Kidney tubule cell (primary cell): ENCODE measurements at regions not wholly inside any gene's neighbourhood (a gene's known extent, or its start where the extent isn't known, plus 50 kb on each side); places are given as distances from the start of the nearest gene placed in this dataset.
A peak's percentile ranks its signal among the peaks of the same experiment; 100 is the strongest.
"Not testable (repeated sequence)": the region's sequence is repeated elsewhere in the genome, so short reads cannot be mapped to it uniquely, and the experiment has no call there.

Experiments
- DNase-seq: peaks from one replicate; pipeline ENCODE4 v3.0.0-alpha.2; 2018; ENCODE audit warnings: low spot score

GRCh38 chr2:106009096-106009495 is 185.0 kb downstream of the UXS1 start:
- no peak for DNase-seq

- no peak for DNase-seq
Measured at GRCh38 chr2:106004851-106005250, 189.2 kb downstream of the UXS1 start.

- no peak for DNase-seq
Measured at GRCh38 chr2:105999211-105999989, 194.7 kb downstream of the UXS1 start.

- no peak for DNase-seq
Measured at GRCh38 chr2:105997711-105998110, 196.4 kb downstream of the UXS1 start.

GRCh38 chr2:105990624-105991023 is 203.5 kb downstream of the UXS1 start:
- DNase-seq = no peak

GRCh38 chr2:105989803-105990202 is 204.3 kb downstream of the UXS1 start:
- DNase-seq = not testable (repeated sequence)

- DNase-seq = no peak
Measured at GRCh38 chr2:105989070-105989469, 205.0 kb downstream of the UXS1 start.

GRCh38 chr2:105977807-105978206 is 216.3 kb downstream of the UXS1 start:
- no peak for DNase-seq

- peak; percentile 89 for DNase-seq
Measured at GRCh38 chr2:105977212-105977611, 216.9 kb downstream of the UXS1 start.

GRCh38 chr2:105974812-105975211 is 219.3 kb downstream of the UXS1 start:
- no peak for DNase-seq

- DNase-seq = no peak
Measured at GRCh38 chr2:105972927-105973326, 221.2 kb downstream of the UXS1 start.

- DNase-seq = no peak
Measured at GRCh38 chr2:105972246-105972645, 221.9 kb downstream of the UXS1 start.

- no peak for DNase-seq
Measured at GRCh38 chr2:105969552-105969951, 224.5 kb downstream of the UXS1 start.

- DNase-seq = no peak
Measured at GRCh38 chr2:105962221-105962620, 217.5 kb downstream of the NCK2 start.

- DNase-seq = no peak
Measured at GRCh38 chr2:105961599-105962146, 217.0 kb downstream of the NCK2 start.

- no peak for DNase-seq
Measured at GRCh38 chr2:105959357-105959756, 214.6 kb downstream of the NCK2 start.

GRCh38 chr2:105954891-105955290 is 210.2 kb downstream of the NCK2 start:
- no peak for DNase-seq

- DNase-seq = no peak
Measured at GRCh38 chr2:105953942-105954341, 209.2 kb downstream of the NCK2 start.

GRCh38 chr2:105952131-105952530 is 207.4 kb downstream of the NCK2 start:
- no peak for DNase-seq

- no peak for DNase-seq
Measured at GRCh38 chr2:105951384-105951694, 206.6 kb downstream of the NCK2 start.

GRCh38 chr2:105950521-105951383 is 206.0 kb downstream of the NCK2 start:
- no peak for DNase-seq

GRCh38 chr2:105943977-105944376 is 199.3 kb downstream of the NCK2 start:
- DNase-seq = no peak
